SK-N-SH treated with all-trans-retinoic acid at 6 μM for 48 hours (cell line): ENCODE measurements at regions not wholly inside any gene's neighbourhood (a gene's known extent, or its start where the extent isn't known, plus 50 kb on each side); places are given as distances from the start of the nearest gene placed in this dataset.

Experiments used
- OSR1 ChIP-seq: fragments of 250-450 bp; sonication (Bioruptor Pico); IDR thresholded peaks from 2 replicates; pipeline ENCODE4 v1.8.0; 2022; ENCODE audit warnings: moderate library complexity, mild to moderate bottlenecking, inconsistent platforms
- PPARA ChIP-seq: fragments of 250-450 bp; sonication (Bioruptor Pico); IDR thresholded peaks from 2 replicates; pipeline ENCODE4 v1.5.0; 2020; ENCODE audit warnings: mild to moderate bottlenecking, borderline replicate concordance
- TCF4 ChIP-seq: fragments of 250-450 bp; sonication (Bioruptor Pico); IDR thresholded peaks from 2 replicates; pipeline ENCODE4 v1.8.0; 2021; ENCODE audit warnings: mild to moderate bottlenecking, moderate library complexity, borderline replicate concordance
- TOX ChIP-seq: fragments of 250-450 bp; sonication (Bioruptor Pico); IDR thresholded peaks from 2 replicates; pipeline ENCODE4 v1.8.0; 2021; ENCODE audit warnings: mild to moderate bottlenecking, moderate library complexity, borderline replicate concordance
- ZFP3 ChIP-seq: fragments of 250-450 bp; sonication (Bioruptor Pico); IDR thresholded peaks from 2 replicates; pipeline ENCODE4 v1.5.0; 2020; ENCODE audit warnings: mild to moderate bottlenecking, moderate library complexity
- ZNF565 ChIP-seq: fragments of 450-650 bp; formaldehyde crosslinking; conservative IDR thresholded peaks from 2 replicates; pipeline ENCODE4 v1.5.0; 2020; ENCODE audit warnings: low read depth, mild to moderate bottlenecking, moderate library complexity
- ZNF70 ChIP-seq: fragments of 450-650 bp; formaldehyde crosslinking; IDR thresholded peaks from 2 replicates; pipeline ENCODE4 v1.5.0; 2020; ENCODE audit warnings: mild to moderate bottlenecking, moderate library complexity
- TF ChIP-seq, protein P1 (sequence below): fragments of 250-450 bp; sonication (Bioruptor Pico); IDR thresholded peaks from 2 replicates; pipeline ENCODE4 v1.8.0; 2021; ENCODE audit warnings: low read depth, mild to moderate bottlenecking, moderate library complexity, borderline replicate concordance
- TF ChIP-seq, protein P2 (sequence below): fragments of 250-450 bp; sonication (Bioruptor Pico); IDR thresholded peaks from 2 replicates; pipeline ENCODE4 v1.5.1; 2020; ENCODE audit warnings: low read depth, mild to moderate bottlenecking, moderate library complexity

DNA sequence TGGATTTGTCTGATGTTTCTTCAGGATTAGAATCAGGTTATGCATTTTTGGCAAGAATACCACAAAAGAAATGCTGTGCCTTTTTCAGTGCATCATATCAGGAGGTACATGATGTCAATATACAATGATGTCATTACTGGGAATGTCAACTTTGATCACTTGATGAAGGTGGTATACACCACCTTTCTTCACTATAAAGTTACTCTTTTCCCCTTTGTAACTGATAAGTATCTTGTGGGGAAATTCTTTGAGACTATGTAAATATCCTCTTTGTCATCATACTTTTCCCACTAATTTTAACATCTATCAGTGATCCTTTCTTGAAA lies 65.9 kb upstream of the TCF7L2 start:
- TF ChIP-seq, protein P1, sequence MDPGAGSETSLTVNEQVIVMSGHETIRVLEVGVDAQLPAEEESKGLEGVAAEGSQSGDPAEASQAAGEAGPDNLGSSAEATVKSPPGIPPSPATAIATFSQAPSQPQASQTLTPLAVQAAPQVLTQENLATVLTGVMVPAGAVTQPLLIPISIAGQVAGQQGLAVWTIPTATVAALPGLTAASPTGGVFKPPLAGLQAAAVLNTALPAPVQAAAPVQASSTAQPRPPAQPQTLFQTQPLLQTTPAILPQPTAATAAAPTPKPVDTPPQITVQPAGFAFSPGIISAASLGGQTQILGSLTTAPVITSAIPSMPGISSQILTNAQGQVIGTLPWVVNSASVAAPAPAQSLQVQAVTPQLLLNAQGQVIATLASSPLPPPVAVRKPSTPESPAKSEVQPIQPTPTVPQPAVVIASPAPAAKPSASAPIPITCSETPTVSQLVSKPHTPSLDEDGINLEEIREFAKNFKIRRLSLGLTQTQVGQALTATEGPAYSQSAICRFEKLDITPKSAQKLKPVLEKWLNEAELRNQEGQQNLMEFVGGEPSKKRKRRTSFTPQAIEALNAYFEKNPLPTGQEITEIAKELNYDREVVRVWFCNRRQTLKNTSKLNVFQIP (CRISPR knock-in tag) = no peak
- TF ChIP-seq ZNF565 (CRISPR knock-in tag) (no peak), PPARA (CRISPR knock-in tag) (no peak), TOX (CRISPR knock-in tag) (no peak), OSR1 (no peak), ZNF70 (no peak), TCF4 (CRISPR knock-in tag) (no peak), ZFP3 (CRISPR knock-in tag) (no peak)
- TF ChIP-seq, protein P2, sequence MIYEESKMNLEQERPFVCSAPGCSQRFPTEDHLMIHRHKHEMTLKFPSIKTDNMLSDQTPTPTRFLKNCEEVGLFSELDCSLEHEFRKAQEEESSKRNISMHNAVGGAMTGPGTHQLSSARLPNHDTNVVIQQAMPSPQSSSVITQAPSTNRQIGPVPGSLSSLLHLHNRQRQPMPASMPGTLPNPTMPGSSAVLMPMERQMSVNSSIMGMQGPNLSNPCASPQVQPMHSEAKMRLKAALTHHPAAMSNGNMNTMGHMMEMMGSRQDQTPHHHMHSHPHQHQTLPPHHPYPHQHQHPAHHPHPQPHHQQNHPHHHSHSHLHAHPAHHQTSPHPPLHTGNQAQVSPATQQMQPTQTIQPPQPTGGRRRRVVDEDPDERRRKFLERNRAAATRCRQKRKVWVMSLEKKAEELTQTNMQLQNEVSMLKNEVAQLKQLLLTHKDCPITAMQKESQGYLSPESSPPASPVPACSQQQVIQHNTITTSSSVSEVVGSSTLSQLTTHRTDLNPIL (CRISPR knock-in tag) = no peak
